ENCODE measurements at regions not wholly inside any gene's neighbourhood (a gene's known extent, or its start where the extent isn't known, plus 50 kb on each side); places are given as distances from the start of the nearest gene placed in this dataset.

DNA sequence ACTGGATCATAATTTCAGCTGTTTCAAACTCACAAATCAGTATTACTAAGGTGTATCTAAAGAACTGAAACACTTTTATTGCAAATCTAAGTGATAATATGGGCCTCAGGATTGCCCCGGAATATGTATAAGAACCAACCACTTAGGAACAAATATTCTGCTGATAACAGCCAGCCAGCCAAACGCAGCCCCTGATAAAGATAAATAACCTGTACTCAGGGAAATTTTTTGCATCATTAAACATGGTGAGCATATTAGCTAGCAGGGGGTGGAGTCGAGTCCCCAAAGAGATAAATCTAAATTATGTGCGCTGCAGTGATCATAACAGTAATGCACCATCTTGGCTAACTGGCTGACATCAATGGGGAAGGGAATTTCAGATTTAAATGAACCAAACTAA lies 410.2 kb upstream of the MAP3K7 start:
- DNase-seq (peak in 1 of 4 donors; percentile 4), ATAC-seq (no peak)
- no peak for TF ChIP-seq POLR2A (IDR thresholded peaks at IDR 0.05)
- no peak for TF ChIP-seq CTCF (IDR thresholded peaks at IDR 0.05)
- WGBS, 2 donors, result 50 to 52% methylated on average over 4 of the region's 4 CpGs
- no peak overlapping the region for H3K27ac ChIP-seq
- intact Hi-C loops (cut with DNase I), result no loop called here
- H3K4me1 ChIP-seq, result no peaks in the 10 kb centered on the region
- H3K4me3 ChIP-seq, result no peak overlapping the region
- no peaks in the 10 kb centered on the region for H3K9me3 ChIP-seq
- no peaks in the 10 kb centered on the region for H3K27me3 ChIP-seq
- no peaks in the 10 kb centered on the region for H3K36me3 ChIP-seq (replicated peaks in 1 of 2; ENCODE audit: insufficient read depth in 1 of 2, low read depth in 2 of 2)

- no peak overlapping the region for H3K27ac ChIP-seq
- intact Hi-C loops (cut with DNase I), result no loop called here
- no peak overlapping the region for H3K4me3 ChIP-seq
- ATAC-seq (no peak), DNase-seq (no peak)
- H3K36me3 ChIP-seq (replicated peaks in 1 of 2; ENCODE audit: insufficient read depth in 1 of 2, low read depth in 2 of 2), result no peaks in the 10 kb centered on the region
- TF ChIP-seq POLR2A (IDR thresholded peaks at IDR 0.05), result no peak
- TF ChIP-seq CTCF (IDR thresholded peaks at IDR 0.05), result no peak
- no peaks in the 10 kb centered on the region for H3K4me1 ChIP-seq
- H3K27me3 ChIP-seq, result no peaks in the 10 kb centered on the region
- no peaks in the 10 kb centered on the region for H3K9me3 ChIP-seq
- WGBS, 2 donors, result 38 to 47% methylated on average over 3 of the region's 3 CpGs
These were observed 406.9 kb upstream of the MAP3K7 start for GRCh38 chr6:90993770-90994169.

- H3K4me1 ChIP-seq, result no peaks in the 10 kb centered on the region
- H3K9me3 ChIP-seq, result no peaks in the 10 kb centered on the region
- intact Hi-C loops (cut with DNase I), result no loop called here
- no peak overlapping the region for H3K27ac ChIP-seq
- no peak overlapping the region for H3K4me3 ChIP-seq
- DNase-seq (no peak), ATAC-seq (no peak)
- no peaks in the 10 kb centered on the region for H3K36me3 ChIP-seq (replicated peaks in 1 of 2; ENCODE audit: insufficient read depth in 1 of 2, low read depth in 2 of 2)
- 56 to 61% methylated on average over 5 of the region's 5 CpGs for WGBS, 2 donors
- no peaks in the 10 kb centered on the region for H3K27me3 ChIP-seq
- TF ChIP-seq CTCF (IDR thresholded peaks at IDR 0.05), result no peak
- no peak for TF ChIP-seq POLR2A (IDR thresholded peaks at IDR 0.05)
These were observed 402.9 kb upstream of the MAP3K7 start for GRCh38 chr6:90989763-90990162.

GRCh38 chr6:90984066-90984465 lies 397.2 kb upstream of the MAP3K7 start:
- no peak for DNase-seq
- intact Hi-C loops (cut with DNase I), result no loop called here
- H3K27me3 ChIP-seq, result no peaks in the 10 kb centered on the region
- no peaks in the 10 kb centered on the region for H3K36me3 ChIP-seq (replicated peaks in 1 of 2; ENCODE audit: insufficient read depth in 1 of 2, low read depth in 2 of 2)
- ATAC-seq, result no peak
- no peak overlapping the region for H3K27ac ChIP-seq
- H3K9me3 ChIP-seq, result no peaks in the 10 kb centered on the region
- H3K4me3 ChIP-seq, result no peak overlapping the region
- H3K4me1 ChIP-seq, result no peaks in the 10 kb centered on the region
- no peak for TF ChIP-seq POLR2A (IDR thresholded peaks at IDR 0.05)
- TF ChIP-seq CTCF (IDR thresholded peaks at IDR 0.05), result no peak
- WGBS, 2 donors, result 51 to 66% methylated on average over 3 of the region's 3 CpGs

GRCh38 chr6:90983462-90983861 lies 396.6 kb upstream of the MAP3K7 start:
- TF ChIP-seq CTCF (IDR thresholded peaks at IDR 0.05) (no peak), POLR2A (IDR thresholded peaks at IDR 0.05) (no peak)
- 37 to 46% methylated on average over 4 of the region's 4 CpGs for WGBS, 2 donors
- H3K36me3 ChIP-seq (replicated peaks in 1 of 2; ENCODE audit: insufficient read depth in 1 of 2, low read depth in 2 of 2), result no peaks in the 10 kb centered on the region
- DNase-seq, result no peak
- H3K27me3 ChIP-seq, result no peaks in the 10 kb centered on the region
- no peak overlapping the region for H3K4me3 ChIP-seq
- H3K4me1 ChIP-seq, result no peaks in the 10 kb centered on the region
- no peak for ATAC-seq
- intact Hi-C loops (cut with DNase I), result no loop called here
- H3K9me3 ChIP-seq, result no peaks in the 10 kb centered on the region
- no peak overlapping the region for H3K27ac ChIP-seq

All from body of pancreas (tissue), 4 donors.